HCT116 (cell line): ENCODE measurements at regions not wholly inside any gene's neighbourhood (a gene's known extent, or its start where the extent isn't known, plus 50 kb on each side); places are given as distances from the start of the nearest gene placed in this dataset.

ENCODE experiments used
- ATAC-seq: fragments of 200-7000 bp; cut with Tn5 transposase; 2 replicates; pipeline ENCODE4 v1.9.1; 2020; ENCODE audit warnings: mild to moderate bottlenecking, moderate library complexity
- BruUV-seq: library from RNA; stranded (reverse); fragments of 400-500 nt; replicated peaks from 2 replicates; lab custom pipeline; 2021; lab: Mats Ljungman, UMichigan
- CTCF ChIA-PET: fragments of 300-600 bp; sonication (Branson Sonifier 250); formaldehyde crosslinking; loops from one replicate; lab custom pipeline; 2021; ENCODE audit warnings: antibody characterized with exemption; lab: Charles Lee
- POLR2A ChIA-PET: fragments of 300-600, 350-600 bp; sonication (Branson Sonifier 250); formaldehyde crosslinking; loops from one replicate; lab custom pipeline; 2021; ENCODE audit warnings: antibody characterized with exemption; lab: Charles Lee
- RAD21 ChIA-PET, 2 experiments: fragments of 300-600 bp; sonication (Branson Sonifier 250); formaldehyde crosslinking; loops; one replicate each; lab custom pipeline; 2023; ENCODE audit warnings: low total read pairs in 2 of 2; ENCODE audit not compliant: uncharacterized antibody in 2 of 2, unreplicated experiment in 2 of 2, low non-redundant PET in 1 of 2; lab: Charles Lee
- DNase-seq: peaks from one replicate; pipeline ENCODE4 v3.0.0-alpha.2; 2010; ENCODE audit warnings: low read depth, low spot score
- H2AFZ ChIP-seq: fragments of 200-600 bp; shearing (Covaris generic), sonication (generic); 2 replicates; pipeline ENCODE4 v1.6.1; 2017; ENCODE audit warnings: low read depth, mixed run types, mixed read lengths, antibody characterized with exemption, low read length; ENCODE audit not compliant: poor library complexity, severe bottlenecking
- H3K27ac ChIP-seq: 2 replicates; pipeline ENCODE4 v1.5.1; 2012; ENCODE audit warnings: low read depth, low read length
- H3K27me3 ChIP-seq: fragments of 200-600 bp; sonication (generic); 2 replicates; pipeline ENCODE4 v1.6.1; 2016; ENCODE audit warnings: mixed run types, low read length, mixed read lengths; ENCODE audit not compliant: insufficient read depth
- H3K36me3 ChIP-seq, 2 experiments: fragments of 200-500 bp in 1 of 2; fragments of 200-600 bp in 1 of 2; sonication (Bioruptor generic) in 1 of 2; sonication (generic) in 1 of 2; 2 replicates each; pipeline versions ENCODE4 v1.5.1 to v1.6.1; 2014 to 2016; ENCODE audit warnings: low read length in 2 of 2, inconsistent platforms in 1 of 2, mixed read lengths in 1 of 2, mixed run types in 1 of 2; ENCODE audit not compliant: insufficient read depth in 2 of 2, control insufficient read depth in 1 of 2
- H3K4me1 ChIP-seq, 2 experiments: fragments of 200-600 bp in 1 of 2; sonication (generic) in 1 of 2; 2 replicates each; pipeline versions ENCODE4 v1.5.1 to v1.6.1; 2012 to 2017; ENCODE audit warnings: low read length in 2 of 2, inconsistent platforms in 1 of 2, mild to moderate bottlenecking in 1 of 2, mixed read lengths in 1 of 2, mixed run types in 1 of 2, moderate library complexity in 1 of 2; ENCODE audit not compliant: insufficient read depth in 2 of 2, control insufficient read depth in 1 of 2
- H3K4me2 ChIP-seq: fragments of 200-600 bp; sonication (generic); 2 replicates; pipeline ENCODE4 v1.6.1; 2017; ENCODE audit warnings: mixed run types, low read length, mixed read lengths
- H3K4me3 ChIP-seq, 2 experiments: fragments of 200-600 bp in 1 of 2; sonication (generic) in 1 of 2; replicated peaks in 1 of 2; 2 replicates each; pipeline ENCODE4 v1.5.1; 2011 to 2016; ENCODE audit warnings: low read length in 2 of 2, control low read depth in 1 of 2, low read depth in 1 of 2, mild to moderate bottlenecking in 1 of 2, mixed read lengths in 1 of 2, mixed run types in 1 of 2
- H3K79me2 ChIP-seq: fragments of 200-600 bp; sonication (generic); 2 replicates; pipeline ENCODE4 v1.6.1; 2017; ENCODE audit warnings: mild to moderate bottlenecking, mixed run types, low read length, moderate library complexity, mixed read lengths; ENCODE audit not compliant: insufficient read depth
- H3K9ac ChIP-seq: fragments of 200-600 bp; sonication (generic); 2 replicates; pipeline ENCODE4 v1.6.1; 2016; ENCODE audit warnings: low read length, mixed read lengths
- H3K9me2 ChIP-seq: fragments of 200-600 bp; sonication (generic), shearing (Covaris generic); 2 replicates; pipeline ENCODE4 v1.6.1; 2017; ENCODE audit warnings: mixed run types, mild to moderate bottlenecking, moderate library complexity; ENCODE audit not compliant: insufficient read depth
- H3K9me3 ChIP-seq, 2 experiments: fragments of 200-500 bp in 1 of 2; fragments of 200-600 bp in 1 of 2; sonication (Bioruptor generic) in 1 of 2; sonication (generic) in 1 of 2; 2 replicates each; pipeline ENCODE4 v1.6.1; 2014 to 2017; ENCODE audit warnings: low read length in 2 of 2, mixed read lengths in 2 of 2, inconsistent platforms in 1 of 2, low read depth in 1 of 2, mild to moderate bottlenecking in 1 of 2, mixed run types in 1 of 2, moderate library complexity in 1 of 2; ENCODE audit not compliant: control insufficient read depth in 1 of 2, insufficient read depth in 1 of 2
- H4K20me1 ChIP-seq: fragments of 200-600 bp; sonication (generic), shearing (Covaris generic); 2 replicates; pipeline ENCODE4 v1.6.1; 2017; ENCODE audit warnings: mixed run types, mild to moderate bottlenecking, moderate library complexity; ENCODE audit not compliant: insufficient read depth
- CBX3 ChIP-seq: IDR thresholded peaks from 2 replicates; pipeline ENCODE4 v1.6.1; 2012; ENCODE audit warnings: low read depth
- CEBPB ChIP-seq: IDR thresholded peaks from 2 replicates; pipeline ENCODE4 v1.6.1; 2012; ENCODE audit warnings: low read depth
- EGR1 ChIP-seq: IDR thresholded peaks from 2 replicates; pipeline ENCODE4 v1.6.1; 2012; ENCODE audit warnings: low read depth
- ELF1 ChIP-seq: IDR thresholded peaks from 2 replicates; pipeline ENCODE4 v1.6.1; 2012; ENCODE audit warnings: low read depth, borderline replicate concordance
- EZH2 ChIP-seq: fragments of 200-600 bp; sonication (generic); IDR thresholded peaks from 2 replicates; pipeline ENCODE4 v1.6.1; 2017; ENCODE audit warnings: antibody characterized with exemption, mixed run types
- EZH2phosphoT487 ChIP-seq: fragments of 200-600 bp; IDR thresholded peaks from 2 replicates; pipeline ENCODE4 v1.6.1; 2018; ENCODE audit warnings: antibody characterized with exemption, borderline replicate concordance
- FOSL1 ChIP-seq: IDR thresholded peaks from 2 replicates; pipeline ENCODE4 v1.6.1; 2012; ENCODE audit warnings: low read depth
- JUND ChIP-seq: IDR thresholded peaks from 2 replicates; pipeline ENCODE4 v1.6.1; 2012
- POLR2A ChIP-seq: IDR thresholded peaks from 2 replicates; pipeline ENCODE4 v1.7.0; 2011; ENCODE audit warnings: borderline replicate concordance; ENCODE audit not compliant: insufficient read depth, insufficient read length; ENCODE audit errors: extremely low read depth
- POLR2AphosphoS5 ChIP-seq: IDR thresholded peaks from 2 replicates; pipeline ENCODE4 v1.6.1; 2011; ENCODE audit warnings: mild to moderate bottlenecking, low read depth, low read length, moderate library complexity
- RAD21 ChIP-seq: IDR thresholded peaks from 2 replicates; pipeline ENCODE4 v1.6.1; 2012; ENCODE audit warnings: low read depth, mild to moderate bottlenecking
- SP1 ChIP-seq: IDR thresholded peaks from 2 replicates; pipeline ENCODE4 v1.6.1; 2012; ENCODE audit warnings: low read depth
- SRF ChIP-seq: IDR thresholded peaks from 2 replicates; pipeline ENCODE4 v1.6.1; 2012; ENCODE audit warnings: low read depth
- TCF7L2 ChIP-seq: IDR thresholded peaks from 2 replicates; pipeline ENCODE4 v1.7.0; 2011; ENCODE audit warnings: borderline replicate concordance, inconsistent platforms; ENCODE audit not compliant: insufficient read depth, insufficient read length; ENCODE audit errors: extremely low read depth
- ZBTB33 ChIP-seq: IDR thresholded peaks from 2 replicates; pipeline ENCODE4 v1.6.1; 2011; ENCODE audit warnings: mild to moderate bottlenecking, low read length, moderate library complexity; ENCODE audit not compliant: insufficient replicate concordance; ENCODE audit errors: extremely low read depth
- ZNF274 ChIP-seq: fragments of 200-500 bp; sonication (Bioruptor generic); IDR thresholded peaks from 2 replicates; pipeline ENCODE4 v1.6.1; 2014; ENCODE audit warnings: mild to moderate bottlenecking, low read depth, low read length, inconsistent platforms
- intact Hi-C: fragments of 100-400 bp; cut with micrococcal nuclease; formaldehyde crosslinking; loops from 2 replicates; pipeline ENCODE4 v1.10.0; 2022

- Histone ChIP-seq H4K20me1 (no peaks in the 10 kb centered on the region), H3K4me2 (no peak overlapping the region), H3K9me3 (no peaks in the 10 kb centered on the region), H3K27ac (no peak overlapping the region), H2AFZ (no peak overlapping the region), H3K27me3 (no peaks in the 10 kb centered on the region), H3K9me2 (no peaks in the 10 kb centered on the region; the same call in 1 of the 2 replicates), H3K36me3 (no peaks in the 10 kb centered on the region), H3K4me1 (peaks cover 0 to 11% of the 10 kb centered on the region in 2 experiments; a peak in 2 of 4 replicates), H3K79me2 (no peaks in the 10 kb centered on the region), H3K4me3 (no peak overlapping the region), H3K9ac (no peak overlapping the region)
- no peak for ATAC-seq
- BruUV-seq = no TSS peak
- RAD21 ChIA-PET = no interaction called here
- CTCF ChIA-PET = no interaction called here
- TF ChIP-seq POLR2AphosphoS5 = no peak
- TF ChIP-seq JUND = no peak
- no peak for TF ChIP-seq EGR1
- TF ChIP-seq CBX3 = no peak
- TF ChIP-seq SP1 = no peak
- no peak for TF ChIP-seq TCF7L2
- TF ChIP-seq CEBPB = no peak
- TF ChIP-seq FOSL1 = no peak
- no peak for TF ChIP-seq ELF1
- TF ChIP-seq ZNF274 = no peak
- TF ChIP-seq RAD21 = no peak
- no peak for TF ChIP-seq ZBTB33
- TF ChIP-seq EZH2phosphoT487 = no peak
- no peak for TF ChIP-seq POLR2A
- no peak for TF ChIP-seq EZH2
- no peak for TF ChIP-seq SRF
- no peak for DNase-seq
- intact Hi-C loops = no loop called here
- POLR2A ChIA-PET = no interaction called here
Observed at GRCh38 chr15:69781411-69782125, 316.1 kb downstream of the TLE3 start.
